NOMO-1 treated with DMSO at 0.1 percent for 48 hours (cell line): ENCODE measurements at regions not wholly inside any gene's neighbourhood (a gene's known extent, or its start where the extent isn't known, plus 50 kb on each side); places are given as distances from the start of the nearest gene placed in this dataset.

Experiments
- DNase-seq: peaks from one replicate; lab custom pipeline; 2025; ENCODE audit not compliant: unreplicated experiment; lab: John Stamatoyannopoulos, UW

GRCh38 chr5:164909673-164910072, 1404.3 kb downstream of the MAT2B start:
- no peak for DNase-seq

GRCh38 chr5:164921722-164922121, 1416.3 kb downstream of the MAT2B start:
- DNase-seq, result no peak

- DNase-seq, result no peak
These were observed 1428.6 kb downstream of the MAT2B start for GRCh38 chr5:164934039-164934438.

- DNase-seq, result no peak
These were observed 1429.1 kb downstream of the MAT2B start for GRCh38 chr5:164934561-164934960.

- no peak for DNase-seq
These were observed 1435.7 kb downstream of the MAT2B start for GRCh38 chr5:164941132-164941531.

GRCh38 chr5:164950927-164951326, 1445.5 kb downstream of the MAT2B start:
- no peak for DNase-seq

GRCh38 chr5:164951570-164951969, 1446.2 kb downstream of the MAT2B start:
- DNase-seq, result no peak

GRCh38 chr5:164958688-164959087, 1453.3 kb downstream of the MAT2B start:
- no peak for DNase-seq

GRCh38 chr5:164959761-164960160, 1454.3 kb downstream of the MAT2B start:
- no peak for DNase-seq

- DNase-seq, result no peak
These were observed 1457.0 kb downstream of the MAT2B start for GRCh38 chr5:164962329-164962961.

GRCh38 chr5:164966611-164967010, 1461.2 kb downstream of the MAT2B start:
- DNase-seq, result no peak

- DNase-seq, result no peak
These were observed 1461.9 kb downstream of the MAT2B start for GRCh38 chr5:164967354-164967753.

- no peak for DNase-seq
These were observed 1467.6 kb downstream of the MAT2B start for GRCh38 chr5:164972973-164973372.

- DNase-seq, result no peak
These were observed 1470.6 kb downstream of the MAT2B start for GRCh38 chr5:164975986-164976385.

- no peak for DNase-seq
These were observed 1475.1 kb downstream of the MAT2B start for GRCh38 chr5:164980480-164980879.

- no peak for DNase-seq
These were observed 1492.7 kb downstream of the MAT2B start for GRCh38 chr5:164998142-164998541.

- DNase-seq, result no peak
These were observed 1493.2 kb downstream of the MAT2B start for GRCh38 chr5:164998590-164998989.

GRCh38 chr5:165000479-165001190, 1495.2 kb downstream of the MAT2B start:
- DNase-seq, result no peak

- no peak for DNase-seq
These were observed 1497.9 kb downstream of the MAT2B start for GRCh38 chr5:165003283-165003682.

- DNase-seq, result no peak
These were observed 1498.8 kb downstream of the MAT2B start for GRCh38 chr5:165004175-165004574.

GRCh38 chr5:165014439-165014838, 1509.0 kb downstream of the MAT2B start:
- peak; percentile 92 for DNase-seq

GRCh38 chr5:165015126-165015525, 1509.7 kb downstream of the MAT2B start:
- peak; percentile 78 for DNase-seq

- peak; percentile 25 for DNase-seq
These were observed 1510.1 kb downstream of the MAT2B start for GRCh38 chr5:165015547-165015946.
